SK-N-SH (cell line): ENCODE measurements at regions not wholly inside any gene's neighbourhood (a gene's known extent, or its start where the extent isn't known, plus 50 kb on each side); places are given as distances from the start of the nearest gene placed in this dataset.

Source experiments
- CTCF ChIP-seq: fragments of 200-600 bp; sonication (generic); IDR thresholded peaks from 2 replicates; pipeline ENCODE4 v1.6.1; 2017; ENCODE audit warnings: antibody characterized with exemption, mild to moderate bottlenecking, moderate library complexity
- EP300 ChIP-seq, 2 experiments: IDR thresholded peaks; 2 replicates each; pipeline versions ENCODE4 v1.4.0 to v1.6.1; 2012; ENCODE audit warnings: borderline replicate concordance in 1 of 2, low read depth in 1 of 2, low read length in 1 of 2
- GATA2 ChIP-seq: sonication (generic); formaldehyde crosslinking; IDR thresholded peaks from 2 replicates; pipeline ENCODE4 v1.5.0; 2020; ENCODE audit warnings: mild to moderate bottlenecking, missing genetic modification reagents
- IRF3 ChIP-seq: fragments of 150-350 bp; IDR thresholded peaks from 2 replicates; pipeline ENCODE4 v1.6.1; 2016; ENCODE audit warnings: mild to moderate bottlenecking, low read depth, low read length
- POLR2AphosphoS5 ChIP-seq: IDR thresholded peaks from 2 replicates; pipeline ENCODE4 v1.6.1; 2012; ENCODE audit warnings: low read depth, low read length
- RFX5 ChIP-seq: IDR thresholded peaks from 2 replicates; pipeline ENCODE4 v1.6.1; 2012; ENCODE audit warnings: mild to moderate bottlenecking, improper control_type of control experiment, low read length
- SMC3 ChIP-seq: IDR thresholded peaks from 2 replicates; pipeline ENCODE4 v1.6.1; 2012; ENCODE audit warnings: low read depth, low read length, improper control_type of control experiment
- YY1 ChIP-seq: IDR thresholded peaks from 2 replicates; pipeline ENCODE4 v1.4.0; 2012; ENCODE audit warnings: low read depth, mild to moderate bottlenecking
- TF ChIP-seq, protein P1 (sequence below): IDR thresholded peaks from 2 replicates; pipeline ENCODE4 v1.4.0; 2012; ENCODE audit warnings: low read depth, borderline replicate concordance

DNA sequence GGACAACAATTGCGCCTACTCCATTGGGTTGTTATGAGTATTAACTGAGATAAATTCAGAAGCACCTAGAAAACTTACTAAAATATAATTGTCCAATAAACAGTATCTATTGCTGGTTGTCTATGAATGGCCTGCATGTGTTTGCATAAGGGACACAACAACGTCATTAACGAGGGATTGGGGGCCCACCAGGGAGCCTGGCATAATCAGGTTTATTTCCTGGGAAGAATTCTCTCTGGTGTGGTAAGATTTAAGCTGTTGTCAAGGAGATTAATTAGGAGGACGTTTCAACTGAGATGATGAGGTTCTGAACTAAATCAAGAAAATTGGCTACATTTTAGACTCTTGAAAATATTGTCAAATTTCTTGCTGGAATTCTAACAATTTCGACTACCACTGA lies 176.1 kb upstream of the CDIN1 start:
- no peak for TF ChIP-seq RFX5
- TF ChIP-seq IRF3 = no peak
- TF ChIP-seq EP300 (IDR thresholded peaks at IDR 0.05; ENCODE audit: borderline replicate concordance in 1 of 2, low read depth in 1 of 2, low read length in 1 of 2) = no peak
- no peak for TF ChIP-seq POLR2AphosphoS5
- TF ChIP-seq CTCF = no peak
- TF ChIP-seq, protein P1, sequence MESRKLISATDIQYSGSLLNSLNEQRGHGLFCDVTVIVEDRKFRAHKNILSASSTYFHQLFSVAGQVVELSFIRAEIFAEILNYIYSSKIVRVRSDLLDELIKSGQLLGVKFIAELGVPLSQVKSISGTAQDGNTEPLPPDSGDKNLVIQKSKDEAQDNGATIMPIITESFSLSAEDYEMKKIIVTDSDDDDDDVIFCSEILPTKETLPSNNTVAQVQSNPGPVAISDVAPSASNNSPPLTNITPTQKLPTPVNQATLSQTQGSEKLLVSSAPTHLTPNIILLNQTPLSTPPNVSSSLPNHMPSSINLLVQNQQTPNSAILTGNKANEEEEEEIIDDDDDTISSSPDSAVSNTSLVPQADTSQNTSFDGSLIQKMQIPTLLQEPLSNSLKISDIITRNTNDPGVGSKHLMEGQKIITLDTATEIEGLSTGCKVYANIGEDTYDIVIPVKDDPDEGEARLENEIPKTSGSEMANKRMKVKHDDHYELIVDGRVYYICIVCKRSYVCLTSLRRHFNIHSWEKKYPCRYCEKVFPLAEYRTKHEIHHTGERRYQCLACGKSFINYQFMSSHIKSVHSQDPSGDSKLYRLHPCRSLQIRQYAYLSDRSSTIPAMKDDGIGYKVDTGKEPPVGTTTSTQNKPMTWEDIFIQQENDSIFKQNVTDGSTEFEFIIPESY = no peak
- no peak for TF ChIP-seq YY1
- no peak for TF ChIP-seq SMC3
- TF ChIP-seq GATA2 (CRISPR knock-in tag) = no peak
